GM18873 (cell line): ENCODE measurements at regions not wholly inside any gene's neighbourhood (a gene's known extent, or its start where the extent isn't known, plus 50 kb on each side); places are given as distances from the start of the nearest gene placed in this dataset.
"Not testable (repeated sequence)": the region's sequence is repeated elsewhere in the genome, so short reads cannot be mapped to it uniquely, and the experiment has no call there.

Experiments used
- ATAC-seq: cut with Tn5 transposase; IDR thresholded peaks from one replicate; pipeline ENCODE4 v1.9.1; 2021; ENCODE audit warnings: mild to moderate bottlenecking, moderate library complexity, moderate number of reproducible peaks; ENCODE audit not compliant: unreplicated experiment, low FRiP score

GRCh38 chr7:20839196-20839735, 52.6 kb upstream of the SP8 start:
- ATAC-seq, result no peak

- no peak for ATAC-seq
These were observed 53.3 kb upstream of the SP8 start for GRCh38 chr7:20839987-20840386.

- ATAC-seq, result no peak
These were observed 60.1 kb upstream of the SP8 start for GRCh38 chr7:20846791-20847190.

- no peak for ATAC-seq
These were observed 72.3 kb upstream of the SP8 start for GRCh38 chr7:20858951-20859350.

- ATAC-seq, result no peak
These were observed 74.8 kb upstream of the SP8 start for GRCh38 chr7:20861468-20861867.

GRCh38 chr7:20862554-20862953, 75.9 kb upstream of the SP8 start:
- no peak for ATAC-seq

- no peak for ATAC-seq
These were observed 77.5 kb upstream of the SP8 start for GRCh38 chr7:20864221-20864620.

- no peak for ATAC-seq
These were observed 79.0 kb upstream of the SP8 start for GRCh38 chr7:20865684-20866083.

GRCh38 chr7:20870977-20871376, 84.3 kb upstream of the SP8 start:
- ATAC-seq, result no peak

- no peak for ATAC-seq
These were observed 106.1 kb upstream of the SP8 start for GRCh38 chr7:20892776-20893175.

GRCh38 chr7:20894806-20895205, 108.1 kb upstream of the SP8 start:
- no peak for ATAC-seq

- no peak for ATAC-seq
These were observed 108.9 kb upstream of the SP8 start for GRCh38 chr7:20895563-20895962.

GRCh38 chr7:20896996-20897395, 110.3 kb upstream of the SP8 start:
- ATAC-seq, result no peak

GRCh38 chr7:20906801-20907453, 120.2 kb upstream of the SP8 start:
- no peak for ATAC-seq

GRCh38 chr7:20911081-20911480, 124.4 kb upstream of the SP8 start:
- no peak for ATAC-seq

- no peak for ATAC-seq
These were observed 127.2 kb upstream of the SP8 start for GRCh38 chr7:20913853-20914252.

GRCh38 chr7:20916311-20916710, 129.6 kb upstream of the SP8 start:
- no peak for ATAC-seq

GRCh38 chr7:20917603-20918002, 130.9 kb upstream of the SP8 start:
- ATAC-seq, result no peak

GRCh38 chr7:20918156-20918555, 131.5 kb upstream of the SP8 start:
- no peak for ATAC-seq

GRCh38 chr7:20927178-20927577, 140.5 kb upstream of the SP8 start:
- not testable (repeated sequence) for ATAC-seq

- ATAC-seq, result no peak
These were observed 141.3 kb upstream of the SP8 start for GRCh38 chr7:20927976-20928375.

- ATAC-seq, result no peak
These were observed 142.5 kb upstream of the SP8 start for GRCh38 chr7:20929199-20929598.

- no peak for ATAC-seq
These were observed 145.1 kb upstream of the SP8 start for GRCh38 chr7:20931739-20932138.
